OCI-LY1 (cell line): ENCODE measurements at regions not wholly inside any gene's neighbourhood (a gene's known extent, or its start where the extent isn't known, plus 50 kb on each side); places are given as distances from the start of the nearest gene placed in this dataset.

ENCODE experiments used
- H2AFZ ChIP-seq: fragments of 200-600 bp; sonication (generic), shearing (Covaris generic); 2 replicates; pipeline ENCODE4 v1.6.0; 2014; ENCODE audit warnings: antibody characterized with exemption, mild to moderate bottlenecking, low read length
- H3F3A ChIP-seq: fragments of 200-600 bp; sonication (generic), shearing (Covaris generic); 2 replicates; pipeline ENCODE4 v1.6.0; 2014; ENCODE audit warnings: mild to moderate bottlenecking, antibody characterized with exemption, low read length, moderate library complexity; ENCODE audit not compliant: insufficient read depth
- H3K27ac ChIP-seq: fragments of 200-600 bp; sonication (generic); 2 replicates; pipeline ENCODE4 v1.5.1; 2014; ENCODE audit warnings: low read length, mixed run types, mild to moderate bottlenecking, low read depth; ENCODE audit not compliant: poor library complexity, severe bottlenecking
- H3K27me3 ChIP-seq: fragments of 200-600 bp; sonication (generic); 2 replicates; pipeline ENCODE4 v1.6.0; 2014; ENCODE audit warnings: antibody characterized with exemption, mild to moderate bottlenecking, low read length, moderate library complexity; ENCODE audit not compliant: insufficient read depth
- H3K36me3 ChIP-seq: fragments of 200-600 bp; sonication (generic); 2 replicates; pipeline ENCODE4 v1.6.1; 2014; ENCODE audit warnings: mild to moderate bottlenecking, antibody characterized with exemption, low read length, moderate library complexity, mixed read lengths; ENCODE audit not compliant: insufficient read depth
- H3K4me1 ChIP-seq: fragments of 200-600 bp; sonication (generic); 2 replicates; pipeline ENCODE4 v1.5.1; 2014; ENCODE audit warnings: mild to moderate bottlenecking, low read length, moderate library complexity; ENCODE audit not compliant: insufficient read depth, severe bottlenecking
- H3K4me2 ChIP-seq: fragments of 200-600 bp; sonication (generic), shearing (Covaris generic); 2 replicates; pipeline ENCODE4 v1.6.1; 2014; ENCODE audit warnings: low read length
- H3K4me3 ChIP-seq: fragments of 200-600 bp; sonication (generic); 2 replicates; pipeline ENCODE4 v1.5.1; 2014; ENCODE audit warnings: low read length, low read depth, mild to moderate bottlenecking, mixed read lengths; ENCODE audit not compliant: poor library complexity, severe bottlenecking
- H3K79me2 ChIP-seq: fragments of 200-600 bp; shearing (Covaris generic); 2 replicates; pipeline ENCODE4 v1.6.1; 2016; ENCODE audit warnings: mixed run types, low read length, mixed read lengths; ENCODE audit not compliant: insufficient read depth
- H3K9ac ChIP-seq: fragments of 200-600 bp; sonication (generic), shearing (Covaris generic); 2 replicates; pipeline ENCODE4 v1.6.1; 2014; ENCODE audit warnings: mild to moderate bottlenecking, low read length, mixed read lengths
- H3K9me2 ChIP-seq: fragments of 200-600 bp; sonication (generic), shearing (Covaris generic); 2 replicates; pipeline ENCODE4 v1.6.1; 2014; ENCODE audit warnings: low read depth, mild to moderate bottlenecking, low read length, mixed read lengths
- H3K9me3 ChIP-seq: fragments of 200-600 bp; shearing (Covaris generic); 2 replicates; pipeline ENCODE4 v1.6.1; 2014; ENCODE audit warnings: low read length, mixed read lengths
- H4K20me1 ChIP-seq: fragments of 200-600 bp; sonication (generic), shearing (Covaris generic); 2 replicates; pipeline ENCODE4 v1.6.0; 2016; ENCODE audit warnings: mild to moderate bottlenecking, low read length; ENCODE audit not compliant: insufficient read depth
- CTCF ChIP-seq: fragments of 200-600 bp; sonication (generic), shearing (Covaris generic); IDR thresholded peaks from 2 replicates; pipeline ENCODE4 v1.5.1; 2017; ENCODE audit warnings: mild to moderate bottlenecking, antibody characterized with exemption, low read length, moderate library complexity, mixed read lengths
- EZH2 ChIP-seq: fragments of 200-600 bp; sonication (generic), shearing (Covaris generic); IDR thresholded peaks from 2 replicates; pipeline ENCODE4 v1.8.0; 2017; ENCODE audit warnings: borderline replicate concordance, mixed run types, mild to moderate bottlenecking, antibody characterized with exemption, low read length, moderate library complexity, mixed read lengths

GRCh38 chr4:60885011-60885410 lies 315.1 kb upstream of the ADGRL3 start:
- no peaks in the 10 kb centered on the region for H3K9me2 ChIP-seq
- no peaks in the 10 kb centered on the region for H3K27me3 ChIP-seq
- H3K9me3 ChIP-seq = no peaks in the 10 kb centered on the region
- no peaks in the 10 kb centered on the region for H3F3A ChIP-seq
- no peak overlapping the region for H3K9ac ChIP-seq
- H3K4me1 ChIP-seq = no peaks in the 10 kb centered on the region
- H3K4me2 ChIP-seq = no peak overlapping the region
- H3K4me3 ChIP-seq = no peak overlapping the region
- no peaks in the 10 kb centered on the region for H4K20me1 ChIP-seq
- H3K79me2 ChIP-seq = no peaks in the 10 kb centered on the region
- no peak overlapping the region for H3K27ac ChIP-seq
- TF ChIP-seq CTCF (no peak), EZH2 (no peak)
- H3K36me3 ChIP-seq = no peaks in the 10 kb centered on the region
- H2AFZ ChIP-seq = no peak overlapping the region

GRCh38 chr4:60890743-60891142 lies 309.4 kb upstream of the ADGRL3 start:
- H2AFZ ChIP-seq = no peak overlapping the region
- no peak overlapping the region for H3K27ac ChIP-seq
- H3K4me2 ChIP-seq = no peak overlapping the region
- no peaks in the 10 kb centered on the region for H3F3A ChIP-seq
- no peak overlapping the region for H3K4me3 ChIP-seq
- H3K9me2 ChIP-seq = no peaks in the 10 kb centered on the region
- H3K79me2 ChIP-seq = no peaks in the 10 kb centered on the region
- H3K4me1 ChIP-seq = no peaks in the 10 kb centered on the region
- no peaks in the 10 kb centered on the region for H3K9me3 ChIP-seq
- H3K36me3 ChIP-seq = no peaks in the 10 kb centered on the region
- H3K27me3 ChIP-seq = no peaks in the 10 kb centered on the region
- H3K9ac ChIP-seq = no peak overlapping the region
- no peak for TF ChIP-seq EZH2
- no peak for TF ChIP-seq CTCF
- H4K20me1 ChIP-seq = no peaks in the 10 kb centered on the region

- Histone ChIP-seq H2AFZ (no peak overlapping the region), H3K9me3 (no peaks in the 10 kb centered on the region), H4K20me1 (no peaks in the 10 kb centered on the region), H3K27me3 (no peaks in the 10 kb centered on the region), H3K4me3 (no peak overlapping the region), H3K27ac (no peak overlapping the region), H3K9ac (no peak overlapping the region), H3K9me2 (no peaks in the 10 kb centered on the region), H3F3A (no peaks in the 10 kb centered on the region), H3K4me2 (no peak overlapping the region), H3K36me3 (no peaks in the 10 kb centered on the region), H3K4me1 (no peaks in the 10 kb centered on the region), H3K79me2 (no peaks in the 10 kb centered on the region)
- TF ChIP-seq EZH2 (no peak), CTCF (no peak)
These were observed 308.2 kb upstream of the ADGRL3 start for GRCh38 chr4:60891947-60892346.
